Right renal cortex interstitium (tissue), 3 donors: ENCODE measurements at regions not wholly inside any gene's neighbourhood (a gene's known extent, or its start where the extent isn't known, plus 50 kb on each side); places are given as distances from the start of the nearest gene placed in this dataset.

Source experiments
- DNase-seq, 3 donors: peaks; one replicate each; pipeline ENCODE4 v3.0.0-alpha.2; 2013; ENCODE audit warnings: low read depth in 3 of 3, low spot score in 2 of 3

DNA sequence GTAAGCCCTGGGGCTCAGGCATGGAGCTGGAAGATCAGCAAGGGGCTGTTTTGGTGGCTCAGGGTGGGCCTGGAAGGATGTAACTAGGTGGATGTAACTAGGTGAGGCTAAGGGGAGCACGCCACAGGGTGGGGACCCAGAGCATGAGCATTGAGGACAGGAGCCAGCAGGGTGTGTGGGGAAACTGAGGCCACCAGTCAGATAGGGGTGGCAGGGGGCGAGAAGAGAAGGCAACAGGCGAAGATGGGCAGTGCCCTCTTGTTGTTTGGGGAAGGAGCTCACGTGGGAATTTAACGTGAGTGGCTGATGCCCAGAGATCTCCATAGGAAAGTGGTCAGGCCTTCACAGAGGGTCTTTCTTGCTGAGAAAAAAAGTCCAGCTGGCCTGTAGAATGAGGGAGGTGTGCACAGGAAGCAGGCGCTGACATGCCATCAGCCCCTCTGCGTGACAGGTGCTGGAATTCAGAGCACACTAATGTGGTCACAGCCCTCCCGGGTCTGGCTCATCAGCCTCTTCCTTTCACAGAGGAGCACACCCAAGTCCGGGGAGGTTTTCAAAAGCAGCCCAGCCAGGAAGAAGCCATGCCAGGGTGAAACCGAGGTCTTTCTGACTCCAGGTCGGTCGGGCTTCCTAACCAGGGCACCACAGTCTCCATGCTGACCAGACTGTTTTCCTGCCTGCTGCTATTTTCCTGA is 54.6 kb upstream of the PAX6 start:
- no peak for DNase-seq

- DNase-seq, result no peak
Measured at GRCh38 chr11:31863170-31863832, 52.2 kb upstream of the PAX6 start.

DNA sequence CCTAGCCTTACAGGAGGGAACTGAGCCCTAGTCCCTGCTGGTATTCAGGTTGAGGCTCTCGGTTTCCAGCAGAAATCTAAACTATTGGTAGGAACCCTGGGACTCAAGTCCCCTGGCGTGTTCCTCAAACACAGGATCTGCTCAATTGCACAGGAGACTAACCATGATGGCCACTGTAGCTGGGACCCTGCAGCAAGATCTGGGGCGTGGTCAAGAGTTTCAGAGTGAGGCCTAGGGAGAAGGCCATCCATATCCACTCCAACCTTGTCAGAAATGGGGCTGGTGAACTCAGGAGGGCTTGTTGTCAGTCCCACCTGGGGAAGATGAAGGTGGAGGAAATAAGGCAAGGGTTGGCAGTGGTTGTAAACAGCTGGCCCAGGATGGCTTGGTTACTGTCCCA is 49.9 kb upstream of the PAX6 start:
- DNase-seq, result no peak
